Muscle layer of duodenum (tissue), 2 donors: ENCODE measurements at regions not wholly inside any gene's neighbourhood (a gene's known extent, or its start where the extent isn't known, plus 50 kb on each side); places are given as distances from the start of the nearest gene placed in this dataset.

ENCODE experiments used
- H3K27ac ChIP-seq: one replicate; pipeline ENCODE4 v1.7.0; 2013; ENCODE audit warnings: mild to moderate bottlenecking, low read length
- H3K27me3 ChIP-seq: one replicate; pipeline ENCODE4 v1.7.0; 2013; ENCODE audit warnings: low read depth, mild to moderate bottlenecking, control low read depth, low read length
- H3K36me3 ChIP-seq, 2 donors: one replicate each; pipeline ENCODE4 v1.7.0; 2013; ENCODE audit warnings: low read length in 2 of 2, control low read depth in 1 of 2, mild to moderate bottlenecking in 1 of 2; ENCODE audit not compliant: insufficient read depth in 2 of 2, control insufficient read depth in 1 of 2
- H3K4me1 ChIP-seq, 2 donors: one replicate each; pipeline ENCODE4 v1.7.0; 2013; ENCODE audit warnings: low read length in 2 of 2, mild to moderate bottlenecking in 2 of 2, control low read depth in 1 of 2, moderate library complexity in 1 of 2; ENCODE audit not compliant: insufficient read depth in 2 of 2, control insufficient read depth in 1 of 2
- H3K4me3 ChIP-seq, 2 donors: one replicate each; pipeline ENCODE4 v1.7.0; 2013; ENCODE audit warnings: low read length in 2 of 2, low read depth in 1 of 2, mild to moderate bottlenecking in 1 of 2
- H3K9me3 ChIP-seq, 2 donors: one replicate each; pipeline ENCODE4 v1.7.0; 2013; ENCODE audit warnings: low read length in 2 of 2, control low read depth in 1 of 2, mild to moderate bottlenecking in 1 of 2; ENCODE audit not compliant: control insufficient read depth in 1 of 2
- donor health status: healthy.

DNA sequence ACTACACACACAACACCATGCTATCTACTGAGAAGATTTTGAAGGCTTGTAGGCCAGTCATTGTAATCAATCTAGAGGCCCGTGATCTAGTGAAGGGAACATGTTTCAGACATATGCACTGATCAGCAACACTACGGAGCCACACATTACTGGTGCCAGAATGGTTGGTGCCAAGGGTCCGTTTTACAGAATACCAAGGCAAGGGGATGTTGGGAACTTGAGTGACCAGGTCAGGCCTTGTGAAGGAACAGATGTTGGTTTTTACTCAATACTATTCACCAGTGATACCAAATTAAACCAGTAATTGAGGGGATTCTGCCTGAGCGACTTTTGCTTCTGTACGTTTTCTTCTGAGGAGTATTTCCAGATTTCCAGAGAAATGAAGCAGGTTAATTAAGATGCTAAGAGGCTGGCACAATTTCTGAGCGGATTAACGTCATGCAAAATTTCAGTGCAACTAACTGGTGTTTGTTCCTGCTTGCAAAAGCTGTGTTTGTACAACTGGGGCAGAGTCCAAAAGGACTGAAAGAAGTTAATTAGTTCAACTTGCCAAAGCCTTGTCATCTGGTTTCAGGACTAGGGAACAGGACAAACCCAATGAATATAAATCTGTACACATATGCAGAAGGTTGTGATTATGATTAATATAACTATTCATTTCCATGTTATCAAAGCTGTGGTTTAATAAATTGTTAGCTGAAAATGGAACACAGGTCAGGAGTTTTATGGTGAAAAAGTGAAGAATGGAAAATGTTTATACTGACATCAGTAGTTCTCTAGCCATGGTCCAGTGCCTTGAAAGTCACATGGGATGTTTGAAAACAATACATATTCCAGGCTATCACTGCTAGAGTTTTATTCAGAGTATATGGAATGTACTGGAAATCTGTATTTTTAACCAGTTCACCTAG is 432.1 kb upstream of the DCC start:
- H3K36me3 ChIP-seq = no peaks in the 10 kb centered on the region
- no peak overlapping the region for H3K27ac ChIP-seq
- H3K9me3 ChIP-seq = no peaks in the 10 kb centered on the region
- H3K27me3 ChIP-seq = no peaks in the 10 kb centered on the region
- H3K4me1 ChIP-seq = no peaks in the 10 kb centered on the region
- no peak overlapping the region for H3K4me3 ChIP-seq

GRCh38 chr18:51908598-51908944 is 431.4 kb upstream of the DCC start:
- H3K27ac ChIP-seq = no peak overlapping the region

DNA sequence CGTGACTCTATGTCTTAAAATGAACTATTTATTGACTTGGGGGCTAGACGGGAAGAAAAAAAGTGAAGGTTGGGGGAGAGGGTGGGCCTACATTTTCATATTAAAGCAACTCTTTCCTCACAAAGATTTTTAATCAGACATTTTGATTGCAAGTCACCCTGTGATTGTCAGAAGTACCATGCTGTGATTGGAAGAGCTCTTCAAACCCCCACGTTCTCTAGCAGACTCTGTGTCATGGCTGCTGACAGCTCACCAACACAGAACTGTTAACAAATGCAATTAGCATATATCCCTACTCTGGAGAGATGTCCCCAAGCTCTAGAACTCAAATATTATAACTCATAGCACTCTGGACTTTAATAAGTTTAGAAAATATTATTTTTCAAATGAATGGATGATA is 428.4 kb upstream of the DCC start:
- Histone ChIP-seq H3K27me3 (no peaks in the 10 kb centered on the region), H3K36me3 (no peaks in the 10 kb centered on the region), H3K4me1 (no peaks in the 10 kb centered on the region), H3K27ac (no peak overlapping the region), H3K4me3 (no peak overlapping the region), H3K9me3 (no peaks in the 10 kb centered on the region)

More at GRCh38 chr18:51908598-51908944, 431.4 kb upstream of the DCC start:
- Histone ChIP-seq H3K4me3 (no peak overlapping the region), H3K36me3 (no peaks in the 10 kb centered on the region), H3K4me1 (no peaks in the 10 kb centered on the region), H3K9me3 (no peaks in the 10 kb centered on the region), H3K27me3 (no peaks in the 10 kb centered on the region)

- no peaks in the 10 kb centered on the region for H3K36me3 ChIP-seq
These were observed 427.6 kb upstream of the DCC start for GRCh38 chr18:51912381-51912780.

GRCh38 chr18:51915176-51915575 is 424.8 kb upstream of the DCC start:
- H3K27me3 ChIP-seq = no peaks in the 10 kb centered on the region
- H3K36me3 ChIP-seq = no peaks in the 10 kb centered on the region
- no peak overlapping the region for H3K4me3 ChIP-seq
- H3K4me1 ChIP-seq = no peaks in the 10 kb centered on the region
- H3K27ac ChIP-seq = no peak overlapping the region
- no peaks in the 10 kb centered on the region for H3K9me3 ChIP-seq

More at GRCh38 chr18:51912381-51912780, 427.6 kb upstream of the DCC start:
- Histone ChIP-seq H3K27me3 (no peaks in the 10 kb centered on the region), H3K9me3 (no peaks in the 10 kb centered on the region), H3K4me3 (no peak overlapping the region), H3K27ac (no peak overlapping the region), H3K4me1 (no peaks in the 10 kb centered on the region)

DNA sequence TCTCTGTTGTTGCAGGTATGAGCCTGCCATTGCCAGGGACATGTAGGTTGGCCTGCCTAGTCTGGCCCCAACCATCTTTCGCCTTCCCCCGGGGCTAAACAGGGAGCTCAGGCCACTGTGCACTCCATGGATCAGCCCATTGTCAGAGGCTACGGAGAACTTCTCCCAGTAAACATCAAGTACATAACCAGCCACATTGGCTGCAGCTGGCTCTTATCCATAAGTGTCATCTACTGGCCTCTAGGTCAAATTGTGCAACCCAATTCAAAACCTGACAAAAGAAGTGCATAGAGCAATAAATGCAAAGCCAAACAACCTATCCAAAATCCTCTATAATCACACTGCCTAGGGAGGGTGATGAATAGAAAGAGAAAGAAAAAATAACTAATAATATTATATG is 418.1 kb upstream of the DCC start:
- H3K36me3 ChIP-seq = no peaks in the 10 kb centered on the region
- peaks cover 0 to 10% of the 10 kb centered on the region in 2 donors for H3K9me3 ChIP-seq
- H3K4me1 ChIP-seq = no peaks in the 10 kb centered on the region
- H3K4me3 ChIP-seq = no peak overlapping the region
- H3K27ac ChIP-seq = no peak overlapping the region
- no peaks in the 10 kb centered on the region for H3K27me3 ChIP-seq

DNA sequence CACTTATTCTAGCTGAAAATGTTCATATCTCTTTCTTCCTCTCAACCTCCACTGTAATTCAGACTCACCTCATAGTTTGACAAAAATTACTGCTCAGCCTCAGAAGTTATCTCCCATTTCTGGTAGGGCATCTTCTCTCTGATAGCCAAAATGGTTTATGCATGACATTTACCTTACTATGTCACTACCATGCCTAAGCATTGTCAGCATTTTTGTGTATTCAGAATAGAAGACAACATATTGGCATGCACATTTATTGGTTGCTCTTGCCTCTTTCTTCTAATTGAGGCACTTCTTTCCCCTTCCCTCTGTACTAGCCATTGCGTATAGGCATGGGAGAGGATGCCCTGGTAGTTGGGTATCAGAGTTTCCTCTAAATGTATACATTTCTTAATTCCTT is 406.1 kb upstream of the DCC start:
- H3K36me3 ChIP-seq = no peaks in the 10 kb centered on the region
- H3K4me3 ChIP-seq = no peak overlapping the region
- no peaks in the 10 kb centered on the region for H3K27me3 ChIP-seq
- H3K27ac ChIP-seq = no peak overlapping the region
- no peaks in the 10 kb centered on the region for H3K4me1 ChIP-seq
- no peaks in the 10 kb centered on the region for H3K9me3 ChIP-seq

- Histone ChIP-seq H3K27ac (no peak overlapping the region), H3K9me3 (no peaks in the 10 kb centered on the region), H3K27me3 (no peaks in the 10 kb centered on the region), H3K4me1 (no peaks in the 10 kb centered on the region), H3K36me3 (no peaks in the 10 kb centered on the region), H3K4me3 (no peak overlapping the region)
These were observed 403.9 kb upstream of the DCC start for GRCh38 chr18:51936115-51936514.

- Histone ChIP-seq H3K9me3 (no peaks in the 10 kb centered on the region), H3K27me3 (no peaks in the 10 kb centered on the region), H3K4me1 (no peaks in the 10 kb centered on the region), H3K27ac (no peak overlapping the region), H3K36me3 (no peaks in the 10 kb centered on the region), H3K4me3 (no peak overlapping the region)
These were observed 398.0 kb upstream of the DCC start for GRCh38 chr18:51941999-51942398.

DNA sequence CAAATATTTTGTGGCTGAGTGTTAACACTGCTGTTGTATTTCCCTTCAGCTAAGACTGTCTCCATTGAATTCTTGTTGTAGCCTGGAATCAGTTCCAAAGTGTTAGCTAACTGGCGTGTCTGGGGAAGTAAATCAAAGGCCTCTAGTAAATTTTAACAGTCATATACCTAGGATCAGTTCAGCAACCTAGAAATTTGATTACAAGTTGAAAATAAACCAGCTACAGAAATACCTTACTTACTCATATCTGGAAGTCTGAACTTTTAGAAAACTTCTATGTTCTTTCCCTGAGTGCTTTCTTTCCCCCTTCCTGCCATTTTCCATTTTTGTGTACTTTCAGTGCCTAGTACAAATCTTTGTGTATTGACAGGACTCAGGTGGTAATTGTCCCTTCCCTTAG is 396.7 kb upstream of the DCC start:
- no peak overlapping the region for H3K27ac ChIP-seq
- no peaks in the 10 kb centered on the region for H3K9me3 ChIP-seq
- no peak overlapping the region for H3K4me3 ChIP-seq
- H3K36me3 ChIP-seq = no peaks in the 10 kb centered on the region
- no peaks in the 10 kb centered on the region for H3K4me1 ChIP-seq
- no peaks in the 10 kb centered on the region for H3K27me3 ChIP-seq

DNA sequence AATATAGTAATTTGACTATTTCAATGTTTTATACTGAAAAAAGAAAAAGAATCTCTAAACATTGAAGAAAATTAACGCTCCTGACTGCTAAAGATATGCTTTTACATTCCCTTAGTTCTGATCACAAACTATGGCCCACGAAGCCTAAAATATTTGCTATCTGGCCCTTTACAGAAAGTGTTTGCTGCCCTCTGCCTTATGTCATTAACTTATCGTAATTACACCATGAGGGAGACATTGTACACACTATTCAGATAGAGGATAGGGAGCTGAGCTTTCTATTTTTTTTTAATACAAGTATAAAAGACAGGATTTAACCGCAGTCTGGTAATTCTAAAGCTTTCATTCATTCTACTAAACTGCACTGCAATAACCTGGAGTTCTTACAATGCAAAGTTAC is 393.1 kb upstream of the DCC start:
- Histone ChIP-seq H3K4me3 (no peak overlapping the region), H3K9me3 (no peaks in the 10 kb centered on the region), H3K36me3 (no peaks in the 10 kb centered on the region), H3K27ac (no peak overlapping the region), H3K27me3 (no peaks in the 10 kb centered on the region), H3K4me1 (no peaks in the 10 kb centered on the region)

- Histone ChIP-seq H3K27me3 (no peaks in the 10 kb centered on the region), H3K9me3 (no peaks in the 10 kb centered on the region), H3K27ac (no peak overlapping the region), H3K4me1 (no peaks in the 10 kb centered on the region), H3K36me3 (no peaks in the 10 kb centered on the region), H3K4me3 (no peak overlapping the region)
These were observed 387.2 kb upstream of the DCC start for GRCh38 chr18:51952844-51953243.
